ENCODE measurements at regions not wholly inside any gene's neighbourhood (a gene's known extent, or its start where the extent isn't known, plus 50 kb on each side); places are given as distances from the start of the nearest gene placed in this dataset.
"Not testable (repeated sequence)": the region's sequence is repeated elsewhere in the genome, so short reads cannot be mapped to it uniquely, and the experiment has no call there.

GRCh38 chr3:165607221-165607620 is 230.0 kb downstream of the BCHE start:
- intact Hi-C loops (cut with micrococcal nuclease) = no loop called here
- CTCF ChIA-PET = no interaction called here
- Histone ChIP-seq H3K4me3 (replicated peaks in 1 of 2; ENCODE audit: low read depth in 1 of 2, low read length in 2 of 2) (no peak overlapping the region), H3K27ac (ENCODE audit: low read depth, low read length) (no peak overlapping the region), H3K27me3 (ENCODE audit: insufficient read depth, low read length) (no peaks in the 10 kb centered on the region), H3K9me3 (ENCODE audit: control insufficient read depth in 1 of 2, insufficient read depth in 1 of 2, low read depth in 1 of 2, low read length in 2 of 2) (no peaks in the 10 kb centered on the region), H3K9ac (ENCODE audit: low read length) (no peak overlapping the region), H3K9me2 (ENCODE audit: insufficient read depth) (no peaks in the 10 kb centered on the region; the same call in 1 of the 2 replicates), H2AFZ (ENCODE audit: low read depth, low read length, poor library complexity, severe bottlenecking) (peak overlapping the region; percentile 32), H3K4me1 (ENCODE audit: control insufficient read depth in 1 of 2, insufficient read depth in 2 of 2, low read length in 2 of 2) (no peaks in the 10 kb centered on the region), H3K4me2 (ENCODE audit: low read length) (no peak overlapping the region), H3K36me3 (ENCODE audit: control insufficient read depth in 1 of 2, insufficient read depth in 2 of 2, low read length in 2 of 2) (no peaks in the 10 kb centered on the region), H4K20me1 (ENCODE audit: insufficient read depth) (no peaks in the 10 kb centered on the region), H3K79me2 (ENCODE audit: insufficient read depth, low read length) (no peaks in the 10 kb centered on the region)
- no peak for TF ChIP-seq POLR2A (IDR thresholded peaks at IDR 0.05; ENCODE audit: borderline replicate concordance, extremely low read depth, insufficient read depth, insufficient read length)
- POLR2A ChIA-PET = no interaction called here
- ATAC-seq (no peak), DNase-seq (ENCODE audit: low read depth, low spot score) (no peak)
- BruUV-seq (replicated peaks) = no TSS peak
- RAD21 ChIA-PET (ENCODE audit: low non-redundant PET in 1 of 2, low total read pairs in 2 of 2, uncharacterized antibody in 2 of 2, unreplicated experiment in 2 of 2) = no interaction called here

GRCh38 chr3:165603196-165603595 is 234.0 kb downstream of the BCHE start:
- Histone ChIP-seq H3K27me3 (ENCODE audit: insufficient read depth, low read length) (no peaks in the 10 kb centered on the region), H3K27ac (ENCODE audit: low read depth, low read length) (no peak overlapping the region), H3K9me2 (ENCODE audit: insufficient read depth) (no peaks in the 10 kb centered on the region), H4K20me1 (ENCODE audit: insufficient read depth) (no peaks in the 10 kb centered on the region), H3K79me2 (ENCODE audit: insufficient read depth, low read length) (no peaks in the 10 kb centered on the region), H3K4me3 (replicated peaks in 1 of 2; ENCODE audit: low read depth in 1 of 2, low read length in 2 of 2) (no peak overlapping the region), H3K4me2 (ENCODE audit: low read length) (no peak overlapping the region), H3K36me3 (ENCODE audit: control insufficient read depth in 1 of 2, insufficient read depth in 2 of 2, low read length in 2 of 2) (no peaks in the 10 kb centered on the region), H2AFZ (ENCODE audit: low read depth, low read length, poor library complexity, severe bottlenecking) (no peak overlapping the region), H3K9ac (ENCODE audit: low read length) (no peak overlapping the region), H3K4me1 (ENCODE audit: control insufficient read depth in 1 of 2, insufficient read depth in 2 of 2, low read length in 2 of 2) (no peaks in the 10 kb centered on the region), H3K9me3 (ENCODE audit: control insufficient read depth in 1 of 2, insufficient read depth in 1 of 2, low read depth in 1 of 2, low read length in 2 of 2) (no peaks in the 10 kb centered on the region)
- intact Hi-C loops (cut with micrococcal nuclease) = no loop called here
- CTCF ChIA-PET = no interaction called here
- no peak for ATAC-seq
- DNase-seq (ENCODE audit: low read depth, low spot score) = no peak
- BruUV-seq (replicated peaks) = no TSS peak
- no peak for TF ChIP-seq FOSL1 (IDR thresholded peaks at IDR 0.05; ENCODE audit: low read depth)
- TF ChIP-seq, protein P1, sequence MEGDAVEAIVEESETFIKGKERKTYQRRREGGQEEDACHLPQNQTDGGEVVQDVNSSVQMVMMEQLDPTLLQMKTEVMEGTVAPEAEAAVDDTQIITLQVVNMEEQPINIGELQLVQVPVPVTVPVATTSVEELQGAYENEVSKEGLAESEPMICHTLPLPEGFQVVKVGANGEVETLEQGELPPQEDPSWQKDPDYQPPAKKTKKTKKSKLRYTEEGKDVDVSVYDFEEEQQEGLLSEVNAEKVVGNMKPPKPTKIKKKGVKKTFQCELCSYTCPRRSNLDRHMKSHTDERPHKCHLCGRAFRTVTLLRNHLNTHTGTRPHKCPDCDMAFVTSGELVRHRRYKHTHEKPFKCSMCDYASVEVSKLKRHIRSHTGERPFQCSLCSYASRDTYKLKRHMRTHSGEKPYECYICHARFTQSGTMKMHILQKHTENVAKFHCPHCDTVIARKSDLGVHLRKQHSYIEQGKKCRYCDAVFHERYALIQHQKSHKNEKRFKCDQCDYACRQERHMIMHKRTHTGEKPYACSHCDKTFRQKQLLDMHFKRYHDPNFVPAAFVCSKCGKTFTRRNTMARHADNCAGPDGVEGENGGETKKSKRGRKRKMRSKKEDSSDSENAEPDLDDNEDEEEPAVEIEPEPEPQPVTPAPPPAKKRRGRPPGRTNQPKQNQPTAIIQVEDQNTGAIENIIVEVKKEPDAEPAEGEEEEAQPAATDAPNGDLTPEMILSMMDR (IDR thresholded peaks at IDR 0.05 in 2 of 3, conservative IDR thresholded peaks at IDR 0.05 in 1 of 3; ENCODE audit: borderline replicate concordance in 1 of 3, insufficient read depth in 1 of 3, low read depth in 2 of 3, low read length in 2 of 3) = no peak
- TF ChIP-seq YY1 (IDR thresholded peaks at IDR 0.05; ENCODE audit: extremely low read depth, insufficient replicate concordance, low read depth, low read length) = no peak
- TF ChIP-seq, protein P2, sequence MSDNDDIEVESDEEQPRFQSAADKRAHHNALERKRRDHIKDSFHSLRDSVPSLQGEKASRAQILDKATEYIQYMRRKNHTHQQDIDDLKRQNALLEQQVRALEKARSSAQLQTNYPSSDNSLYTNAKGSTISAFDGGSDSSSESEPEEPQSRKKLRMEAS (IDR thresholded peaks at IDR 0.05) = no peak
- TF ChIP-seq JUND (IDR thresholded peaks at IDR 0.05) = no peak
- TF ChIP-seq RAD21 (IDR thresholded peaks at IDR 0.05; ENCODE audit: low read depth) = no peak
- no peak for TF ChIP-seq CBX3 (IDR thresholded peaks at IDR 0.05; ENCODE audit: low read depth)
- TF ChIP-seq POLR2AphosphoS5 (IDR thresholded peaks at IDR 0.05; ENCODE audit: low read depth, low read length) = no peak
- TF ChIP-seq ZFX (IDR thresholded peaks at IDR 0.05) = no peak
- TF ChIP-seq ELF1 (IDR thresholded peaks at IDR 0.05; ENCODE audit: borderline replicate concordance, low read depth) = no peak
- TF ChIP-seq, protein P3, sequence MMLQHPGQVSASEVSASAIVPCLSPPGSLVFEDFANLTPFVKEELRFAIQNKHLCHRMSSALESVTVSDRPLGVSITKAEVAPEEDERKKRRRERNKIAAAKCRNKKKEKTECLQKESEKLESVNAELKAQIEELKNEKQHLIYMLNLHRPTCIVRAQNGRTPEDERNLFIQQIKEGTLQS (IDR thresholded peaks at IDR 0.05) = no peak
- RAD21 ChIA-PET (ENCODE audit: low non-redundant PET in 1 of 2, low total read pairs in 2 of 2, uncharacterized antibody in 2 of 2, unreplicated experiment in 2 of 2) = no interaction called here
- POLR2A ChIA-PET = no interaction called here

GRCh38 chr3:165572566-165572965 is 264.7 kb downstream of the BCHE start:
- not testable (repeated sequence) for H2AFZ ChIP-seq (ENCODE audit: low read depth, low read length, poor library complexity, severe bottlenecking)

More at GRCh38 chr3:165572566-165572965, 264.7 kb downstream of the BCHE start:
- H3K4me3 ChIP-seq (replicated peaks in 1 of 2; ENCODE audit: low read depth in 1 of 2, low read length in 2 of 2); H4K20me1 ChIP-seq (ENCODE audit: insufficient read depth); H3K9me2 ChIP-seq (ENCODE audit: insufficient read depth); POLR2A ChIA-PET; DNase-seq (ENCODE audit: low read depth, low spot score); H3K36me3 ChIP-seq (ENCODE audit: control insufficient read depth in 1 of 2, insufficient read depth in 2 of 2, low read length in 2 of 2); H3K4me2 ChIP-seq (ENCODE audit: low read length); ATAC-seq; BruUV-seq (replicated peaks); RAD21 ChIA-PET (ENCODE audit: low non-redundant PET in 1 of 2, low total read pairs in 2 of 2, uncharacterized antibody in 2 of 2, unreplicated experiment in 2 of 2); H3K9ac ChIP-seq (ENCODE audit: low read length); CTCF ChIA-PET; intact Hi-C loops (cut with micrococcal nuclease); H3K9me3 ChIP-seq (ENCODE audit: control insufficient read depth in 1 of 2, insufficient read depth in 1 of 2, low read depth in 1 of 2, low read length in 2 of 2); H3K4me1 ChIP-seq (ENCODE audit: control insufficient read depth in 1 of 2, insufficient read depth in 2 of 2, low read length in 2 of 2); H3K79me2 ChIP-seq (ENCODE audit: insufficient read depth, low read length); H3K27ac ChIP-seq (ENCODE audit: low read depth, low read length); H3K27me3 ChIP-seq (ENCODE audit: insufficient read depth, low read length): not testable (repeated sequence)
